ENCODE measurements at regions not wholly inside any gene's neighbourhood (a gene's known extent, or its start where the extent isn't known, plus 50 kb on each side); places are given as distances from the start of the nearest gene placed in this dataset.

DNA sequence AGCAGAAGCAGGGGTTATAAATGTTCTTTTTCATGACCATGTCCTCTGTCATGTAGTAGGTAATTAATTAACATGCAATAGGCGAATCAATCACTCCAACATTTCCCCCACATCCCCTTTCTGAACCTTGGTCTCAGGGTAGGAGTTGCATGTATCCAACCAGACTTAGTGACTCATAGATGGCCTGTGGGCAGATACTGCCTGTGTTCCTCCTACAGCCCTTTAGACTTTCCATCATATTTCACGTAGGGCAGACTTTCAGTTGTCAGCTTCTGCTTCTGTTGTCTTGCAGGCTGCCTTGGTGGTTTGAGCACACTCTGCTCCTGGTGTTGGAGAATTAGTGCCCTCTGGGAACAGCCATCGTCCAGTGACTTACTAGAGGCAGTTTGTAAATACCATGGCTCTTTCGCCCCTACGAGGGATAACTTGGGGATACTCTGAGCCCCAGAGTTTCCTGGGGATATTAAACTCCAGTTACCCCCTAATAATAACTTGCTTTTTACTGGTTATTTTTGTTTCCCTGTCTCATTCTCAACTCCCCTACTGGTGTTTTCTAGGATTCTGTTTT, 244.4 kb downstream of the EDEM1 start (continued):
- TF ChIP-seq, protein P1, sequence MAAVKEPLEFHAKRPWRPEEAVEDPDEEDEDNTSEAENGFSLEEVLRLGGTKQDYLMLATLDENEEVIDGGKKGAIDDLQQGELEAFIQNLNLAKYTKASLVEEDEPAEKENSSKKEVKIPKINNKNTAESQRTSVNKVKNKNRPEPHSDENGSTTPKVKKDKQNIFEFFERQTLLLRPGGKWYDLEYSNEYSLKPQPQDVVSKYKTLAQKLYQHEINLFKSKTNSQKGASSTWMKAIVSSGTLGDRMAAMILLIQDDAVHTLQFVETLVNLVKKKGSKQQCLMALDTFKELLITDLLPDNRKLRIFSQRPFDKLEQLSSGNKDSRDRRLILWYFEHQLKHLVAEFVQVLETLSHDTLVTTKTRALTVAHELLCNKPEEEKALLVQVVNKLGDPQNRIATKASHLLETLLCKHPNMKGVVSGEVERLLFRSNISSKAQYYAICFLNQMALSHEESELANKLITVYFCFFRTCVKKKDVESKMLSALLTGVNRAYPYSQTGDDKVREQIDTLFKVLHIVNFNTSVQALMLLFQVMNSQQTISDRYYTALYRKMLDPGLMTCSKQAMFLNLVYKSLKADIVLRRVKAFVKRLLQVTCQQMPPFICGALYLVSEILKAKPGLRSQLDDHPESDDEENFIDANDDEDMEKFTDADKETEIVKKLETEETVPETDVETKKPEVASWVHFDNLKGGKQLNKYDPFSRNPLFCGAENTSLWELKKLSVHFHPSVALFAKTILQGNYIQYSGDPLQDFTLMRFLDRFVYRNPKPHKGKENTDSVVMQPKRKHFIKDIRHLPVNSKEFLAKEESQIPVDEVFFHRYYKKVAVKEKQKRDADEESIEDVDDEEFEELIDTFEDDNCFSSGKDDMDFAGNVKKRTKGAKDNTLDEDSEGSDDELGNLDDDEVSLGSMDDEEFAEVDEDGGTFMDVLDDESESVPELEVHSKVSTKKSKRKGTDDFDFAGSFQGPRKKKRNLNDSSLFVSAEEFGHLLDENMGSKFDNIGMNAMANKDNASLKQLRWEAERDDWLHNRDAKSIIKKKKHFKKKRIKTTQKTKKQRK (IDR thresholded peaks at IDR 0.05; ENCODE audit: borderline replicate concordance, low read depth, low read length) = no peak
- TF ChIP-seq TRIM24 (IDR thresholded peaks at IDR 0.05) = peak; percentile 37 to 56; a peak in 3 of 4 replicates
- no peak for TF ChIP-seq NR2C1 (IDR thresholded peaks at IDR 0.05)
- no peak for TF ChIP-seq NR2C1 (tag; IDR thresholded peaks at IDR 0.05)
- no peak for TF ChIP-seq RUNX1 (IDR thresholded peaks at IDR 0.05; ENCODE audit: low read depth)
- no peak for TF ChIP-seq SIN3A (IDR thresholded peaks at IDR 0.05; ENCODE audit: borderline replicate concordance in 2 of 2, control insufficient read depth in 1 of 2, low read depth in 2 of 2, low read length in 2 of 2)
- TF ChIP-seq CBX5 (IDR thresholded peaks at IDR 0.05; ENCODE audit: borderline replicate concordance, low read depth) = no peak
- TF ChIP-seq, protein P2, sequence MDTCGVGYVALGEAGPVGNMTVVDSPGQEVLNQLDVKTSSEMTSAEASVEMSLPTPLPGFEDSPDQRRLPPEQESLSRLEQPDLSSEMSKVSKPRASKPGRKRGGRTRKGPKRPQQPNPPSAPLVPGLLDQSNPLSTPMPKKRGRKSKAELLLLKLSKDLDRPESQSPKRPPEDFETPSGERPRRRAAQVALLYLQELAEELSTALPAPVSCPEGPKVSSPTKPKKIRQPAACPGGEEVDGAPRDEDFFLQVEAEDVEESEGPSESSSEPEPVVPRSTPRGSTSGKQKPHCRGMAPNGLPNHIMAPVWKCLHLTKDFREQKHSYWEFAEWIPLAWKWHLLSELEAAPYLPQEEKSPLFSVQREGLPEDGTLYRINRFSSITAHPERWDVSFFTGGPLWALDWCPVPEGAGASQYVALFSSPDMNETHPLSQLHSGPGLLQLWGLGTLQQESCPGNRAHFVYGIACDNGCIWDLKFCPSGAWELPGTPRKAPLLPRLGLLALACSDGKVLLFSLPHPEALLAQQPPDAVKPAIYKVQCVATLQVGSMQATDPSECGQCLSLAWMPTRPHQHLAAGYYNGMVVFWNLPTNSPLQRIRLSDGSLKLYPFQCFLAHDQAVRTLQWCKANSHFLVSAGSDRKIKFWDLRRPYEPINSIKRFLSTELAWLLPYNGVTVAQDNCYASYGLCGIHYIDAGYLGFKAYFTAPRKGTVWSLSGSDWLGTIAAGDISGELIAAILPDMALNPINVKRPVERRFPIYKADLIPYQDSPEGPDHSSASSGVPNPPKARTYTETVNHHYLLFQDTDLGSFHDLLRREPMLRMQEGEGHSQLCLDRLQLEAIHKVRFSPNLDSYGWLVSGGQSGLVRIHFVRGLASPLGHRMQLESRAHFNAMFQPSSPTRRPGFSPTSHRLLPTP (IDR thresholded peaks at IDR 0.05; ENCODE audit: borderline replicate concordance, extremely low read depth, insufficient read length) = no peak
- no peak for TF ChIP-seq ZNF77 (CRISPR knock-in tag; IDR thresholded peaks at IDR 0.05)
- TF ChIP-seq SNRNP70 (optimal IDR thresholded peaks at IDR 0.05; ENCODE audit: low read depth, low read length) = no peak
- peak; percentile 52; the same call in 1 of the 2 replicates for TF ChIP-seq RNF2 (IDR thresholded peaks at IDR 0.05)
- TF ChIP-seq, protein P3, sequence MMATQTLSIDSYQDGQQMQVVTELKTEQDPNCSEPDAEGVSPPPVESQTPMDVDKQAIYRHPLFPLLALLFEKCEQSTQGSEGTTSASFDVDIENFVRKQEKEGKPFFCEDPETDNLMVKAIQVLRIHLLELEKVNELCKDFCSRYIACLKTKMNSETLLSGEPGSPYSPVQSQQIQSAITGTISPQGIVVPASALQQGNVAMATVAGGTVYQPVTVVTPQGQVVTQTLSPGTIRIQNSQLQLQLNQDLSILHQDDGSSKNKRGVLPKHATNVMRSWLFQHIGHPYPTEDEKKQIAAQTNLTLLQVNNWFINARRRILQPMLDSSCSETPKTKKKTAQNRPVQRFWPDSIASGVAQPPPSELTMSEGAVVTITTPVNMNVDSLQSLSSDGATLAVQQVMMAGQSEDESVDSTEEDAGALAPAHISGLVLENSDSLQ (IDR thresholded peaks at IDR 0.05) = peak; percentile 55
- TF ChIP-seq, protein P4, sequence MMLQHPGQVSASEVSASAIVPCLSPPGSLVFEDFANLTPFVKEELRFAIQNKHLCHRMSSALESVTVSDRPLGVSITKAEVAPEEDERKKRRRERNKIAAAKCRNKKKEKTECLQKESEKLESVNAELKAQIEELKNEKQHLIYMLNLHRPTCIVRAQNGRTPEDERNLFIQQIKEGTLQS (IDR thresholded peaks at IDR 0.05) = peak; percentile 76
- TF ChIP-seq, protein P4 (CRISPR knock-in tag; conservative IDR thresholded peaks at IDR 0.05) = no peak
- TF ChIP-seq CAMTA2 (CRISPR knock-in tag; conservative IDR thresholded peaks at IDR 0.05) = no peak
- TF ChIP-seq PHF8 (IDR thresholded peaks at IDR 0.05; ENCODE audit: borderline replicate concordance, low read length) = no peak
- TF ChIP-seq TEAD2 (tag; IDR thresholded peaks at IDR 0.05) = no peak
- TF ChIP-seq MEF2D (tag; conservative IDR thresholded peaks at IDR 0.05; ENCODE audit: low read depth) = 0 out of 2 replicates have a peak, but pooled peaks have one; percentile 31
- TF ChIP-seq TEAD4 (IDR thresholded peaks at IDR 0.05; ENCODE audit: low read length) = peak; percentile 36; the same call in 1 of the 2 replicates
- no peak for TF ChIP-seq TEAD4 (CRISPR knock-in tag; IDR thresholded peaks at IDR 0.05; ENCODE audit: borderline replicate concordance)
- TF ChIP-seq SMAD4 (CRISPR knock-in tag; conservative IDR thresholded peaks at IDR 0.05) = peak; percentile 27; the same call in 1 of the 2 replicates
- TF ChIP-seq NFIX (CRISPR knock-in tag; IDR thresholded peaks at IDR 0.05; ENCODE audit: low read depth) = no peak
